Hepatocyte (in vitro differentiated cells): ENCODE measurements at regions not wholly inside any gene's neighbourhood (a gene's known extent, or its start where the extent isn't known, plus 50 kb on each side); places are given as distances from the start of the nearest gene placed in this dataset.

Experiments
- DNase-seq: peaks from one replicate; pipeline ENCODE4 v3.0.0-alpha.2; 2016; ENCODE audit warnings: low spot score
- H2AFZ ChIP-seq: fragments of 200-600 bp; sonication (generic); 2 replicates; pipeline ENCODE4 v1.6.0; 2016; ENCODE audit warnings: antibody characterized with exemption, mild to moderate bottlenecking
- H3K27ac ChIP-seq: fragments of 200-600 bp; sonication (generic); 2 replicates; pipeline ENCODE4 v1.5.1; 2016; ENCODE audit warnings: mild to moderate bottlenecking
- H3K27me3 ChIP-seq: fragments of 200-600 bp; sonication (generic); 2 replicates; pipeline ENCODE4 v1.6.1; 2016
- H3K36me3 ChIP-seq: fragments of 200-600 bp; sonication (generic); replicated peaks from 2 replicates; pipeline ENCODE4 v1.5.1; 2016; ENCODE audit warnings: low read depth; ENCODE audit not compliant: insufficient read depth
- H3K4me1 ChIP-seq: fragments of 200-600 bp; sonication (generic); 2 replicates; pipeline ENCODE4 v1.5.1; 2016; ENCODE audit warnings: mild to moderate bottlenecking, moderate library complexity; ENCODE audit not compliant: insufficient read depth
- H3K4me2 ChIP-seq: fragments of 200-600 bp; sonication (generic); 2 replicates; pipeline ENCODE4 v1.6.0; 2016
- H3K4me3 ChIP-seq: fragments of 200-600 bp; sonication (generic); 2 replicates; pipeline ENCODE4 v1.5.1; 2016; ENCODE audit warnings: mild to moderate bottlenecking
- H3K79me2 ChIP-seq: fragments of 200-600 bp; sonication (generic); 2 replicates; pipeline ENCODE4 v1.6.0; 2017; ENCODE audit warnings: mild to moderate bottlenecking
- H3K9me2 ChIP-seq: fragments of 200-600 bp; sonication (generic); replicated peaks from 2 replicates; pipeline ENCODE4 v1.6.0; 2017; ENCODE audit warnings: mild to moderate bottlenecking; ENCODE audit not compliant: insufficient read depth
- H3K9me3 ChIP-seq: fragments of 200-600 bp; sonication (generic); 2 replicates; pipeline ENCODE4 v1.5.1; 2016; ENCODE audit warnings: low read depth, mild to moderate bottlenecking
- H4K20me1 ChIP-seq: fragments of 200-600 bp; sonication (generic); 2 replicates; pipeline ENCODE4 v1.6.0; 2016; ENCODE audit warnings: mild to moderate bottlenecking; ENCODE audit not compliant: insufficient read depth, poor library complexity, severe bottlenecking
- EZH2 ChIP-seq: fragments of 200-600 bp; sonication (generic); IDR thresholded peaks from 2 replicates; pipeline ENCODE4 v1.6.1; 2016; ENCODE audit warnings: antibody characterized with exemption, mild to moderate bottlenecking, borderline replicate concordance
- EZH2phosphoT487 ChIP-seq: fragments of 200-600 bp; sonication (generic); IDR thresholded peaks from one replicate; pipeline ENCODE4 v1.6.1; 2018; ENCODE audit warnings: antibody characterized with exemption, mild to moderate bottlenecking, low read depth, moderate library complexity; ENCODE audit not compliant: unreplicated experiment, severe bottlenecking
- WGBS: methylation state at CpG from one replicate; pipeline ENCODE4 v1.1.6; 2016; ENCODE audit warnings: low lambda C conversion rate; ENCODE audit errors: missing lambda C conversion rate; 5-methylcytosine and 5-hydroxymethylcytosine counted together
- TF ChIP-seq, protein P1 (sequence below): fragments of 200-600 bp; sonication (generic); IDR thresholded peaks from 2 replicates; pipeline ENCODE4 v1.5.1; 2016; ENCODE audit warnings: antibody characterized with exemption, mild to moderate bottlenecking; ENCODE audit not compliant: poor library complexity

- H2AFZ ChIP-seq, result no peak overlapping the region
- WGBS, result 85% methylated on average over 2 of the region's 2 CpGs
- H3K79me2 ChIP-seq, result no peaks in the 10 kb centered on the region
- H3K4me3 ChIP-seq, result no peak overlapping the region
- TF ChIP-seq EZH2phosphoT487 (no peak), EZH2 (no peak)
- TF ChIP-seq, protein P1, sequence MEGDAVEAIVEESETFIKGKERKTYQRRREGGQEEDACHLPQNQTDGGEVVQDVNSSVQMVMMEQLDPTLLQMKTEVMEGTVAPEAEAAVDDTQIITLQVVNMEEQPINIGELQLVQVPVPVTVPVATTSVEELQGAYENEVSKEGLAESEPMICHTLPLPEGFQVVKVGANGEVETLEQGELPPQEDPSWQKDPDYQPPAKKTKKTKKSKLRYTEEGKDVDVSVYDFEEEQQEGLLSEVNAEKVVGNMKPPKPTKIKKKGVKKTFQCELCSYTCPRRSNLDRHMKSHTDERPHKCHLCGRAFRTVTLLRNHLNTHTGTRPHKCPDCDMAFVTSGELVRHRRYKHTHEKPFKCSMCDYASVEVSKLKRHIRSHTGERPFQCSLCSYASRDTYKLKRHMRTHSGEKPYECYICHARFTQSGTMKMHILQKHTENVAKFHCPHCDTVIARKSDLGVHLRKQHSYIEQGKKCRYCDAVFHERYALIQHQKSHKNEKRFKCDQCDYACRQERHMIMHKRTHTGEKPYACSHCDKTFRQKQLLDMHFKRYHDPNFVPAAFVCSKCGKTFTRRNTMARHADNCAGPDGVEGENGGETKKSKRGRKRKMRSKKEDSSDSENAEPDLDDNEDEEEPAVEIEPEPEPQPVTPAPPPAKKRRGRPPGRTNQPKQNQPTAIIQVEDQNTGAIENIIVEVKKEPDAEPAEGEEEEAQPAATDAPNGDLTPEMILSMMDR, result no peak
- no peaks in the 10 kb centered on the region for H3K36me3 ChIP-seq
- H3K4me2 ChIP-seq, result no peak overlapping the region
- H3K27me3 ChIP-seq, result no peaks in the 10 kb centered on the region
- H3K27ac ChIP-seq, result no peak overlapping the region
- no peak for DNase-seq
- no peaks in the 10 kb centered on the region for H4K20me1 ChIP-seq
- H3K9me3 ChIP-seq, result no peaks in the 10 kb centered on the region
- H3K9me2 ChIP-seq, result no peaks in the 10 kb centered on the region
- H3K4me1 ChIP-seq, result no peaks in the 10 kb centered on the region
Measured at GRCh38 chr21:15276243-15276642, 211.4 kb upstream of the NRIP1 start.

DNA sequence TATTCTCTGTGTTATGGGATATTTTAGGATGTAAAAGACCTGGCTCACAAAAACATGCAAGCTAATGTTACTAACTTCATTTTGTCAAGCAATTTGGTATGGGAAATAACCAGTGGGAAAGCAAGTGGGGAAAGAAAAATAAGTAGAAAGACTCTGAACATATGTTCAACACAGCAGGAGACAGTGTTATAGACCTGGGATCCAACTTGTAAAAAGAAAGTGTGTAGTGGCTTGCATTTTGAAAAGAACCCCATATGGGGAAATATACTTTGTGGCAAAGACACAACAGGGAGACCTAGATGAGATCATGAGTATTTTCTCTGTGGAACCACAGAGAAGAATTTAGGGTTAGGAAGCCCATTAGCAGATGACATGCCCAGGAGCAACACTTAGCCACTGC lies 212.7 kb upstream of the NRIP1 start:
- H3K4me3 ChIP-seq, result no peak overlapping the region
- TF ChIP-seq EZH2phosphoT487 (no peak), EZH2 (no peak)
- TF ChIP-seq, protein P1, result no peak

DNA sequence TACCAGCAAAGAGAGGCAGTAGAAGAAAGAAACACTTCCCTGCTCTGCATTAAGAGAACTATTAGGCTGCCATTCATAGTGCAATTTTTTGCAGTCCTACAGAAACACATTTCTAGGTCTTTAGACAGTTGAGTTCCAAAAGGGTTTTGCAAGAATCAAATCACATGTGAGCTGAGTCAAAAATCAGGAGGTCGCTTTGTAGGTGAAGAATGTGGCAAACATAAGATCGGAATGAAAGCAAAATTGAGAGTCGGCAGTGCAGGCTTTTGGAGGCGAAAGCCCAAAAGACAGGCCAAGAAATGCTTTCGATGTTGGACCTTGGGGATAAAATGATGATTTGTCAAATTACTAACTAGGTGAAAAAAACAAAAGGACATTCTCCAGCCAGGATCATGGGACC lies 213.5 kb upstream of the NRIP1 start:
- WGBS, result 95% methylated on average over 5 of the region's 5 CpGs
- Histone ChIP-seq H3K27me3 (no peaks in the 10 kb centered on the region), H2AFZ (no peak overlapping the region), H3K4me3 (no peak overlapping the region), H3K9me2 (no peaks in the 10 kb centered on the region), H3K4me1 (no peaks in the 10 kb centered on the region), H3K79me2 (no peaks in the 10 kb centered on the region), H3K36me3 (no peaks in the 10 kb centered on the region), H3K27ac (no peak overlapping the region), H4K20me1 (no peaks in the 10 kb centered on the region), H3K9me3 (no peaks in the 10 kb centered on the region), H3K4me2 (no peak overlapping the region)
- DNase-seq, result no peak
- no peak for TF ChIP-seq EZH2phosphoT487
- no peak for TF ChIP-seq EZH2
- TF ChIP-seq, protein P1, result no peak

More for the DNA sequence above, 212.7 kb upstream of the NRIP1 start:
- Histone ChIP-seq H3K9me2 (no peaks in the 10 kb centered on the region), H2AFZ (no peak overlapping the region), H3K27me3 (no peaks in the 10 kb centered on the region), H3K36me3 (no peaks in the 10 kb centered on the region), H3K27ac (no peak overlapping the region), H4K20me1 (no peaks in the 10 kb centered on the region), H3K79me2 (no peaks in the 10 kb centered on the region), H3K4me2 (no peak overlapping the region), H3K4me1 (no peaks in the 10 kb centered on the region), H3K9me3 (no peaks in the 10 kb centered on the region)
- no peak for DNase-seq

DNA sequence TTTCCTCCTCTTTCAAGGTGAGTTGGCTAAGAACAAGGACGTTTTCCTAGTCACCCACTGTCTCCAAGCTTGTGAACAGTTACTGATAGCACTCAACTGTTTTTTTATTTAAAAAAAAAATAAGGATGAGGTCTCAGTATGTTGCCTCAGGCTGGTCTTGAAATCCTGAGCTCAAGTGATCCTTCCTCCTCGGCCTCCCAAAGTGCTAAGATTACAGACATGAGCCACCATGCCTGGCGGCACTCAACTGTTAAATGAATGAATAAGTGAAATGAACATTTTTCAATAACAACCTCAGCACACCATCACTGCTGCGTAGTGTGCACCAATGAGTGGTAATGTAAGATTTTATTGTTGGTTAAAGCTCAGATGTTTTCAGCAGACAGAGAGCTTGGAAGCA lies 214.1 kb upstream of the NRIP1 start:
- TF ChIP-seq, protein P1, result no peak
- TF ChIP-seq EZH2phosphoT487, result no peak
- TF ChIP-seq EZH2, result no peak
- no peak overlapping the region for H3K4me2 ChIP-seq
- no peak overlapping the region for H2AFZ ChIP-seq
- WGBS, result 80% methylated on average over 4 of the region's 4 CpGs
- DNase-seq, result no peak
- H3K36me3 ChIP-seq, result no peaks in the 10 kb centered on the region
- no peaks in the 10 kb centered on the region for H3K79me2 ChIP-seq
- H3K27me3 ChIP-seq, result no peaks in the 10 kb centered on the region
- H3K4me3 ChIP-seq, result no peak overlapping the region
- no peaks in the 10 kb centered on the region for H4K20me1 ChIP-seq
- H3K9me2 ChIP-seq, result no peaks in the 10 kb centered on the region
- no peaks in the 10 kb centered on the region for H3K4me1 ChIP-seq
- no peaks in the 10 kb centered on the region for H3K9me3 ChIP-seq
- no peak overlapping the region for H3K27ac ChIP-seq
